ENCODE measurements at regions not wholly inside any gene's neighbourhood (a gene's known extent, or its start where the extent isn't known, plus 50 kb on each side); places are given as distances from the start of the nearest gene placed in this dataset.

DNA sequence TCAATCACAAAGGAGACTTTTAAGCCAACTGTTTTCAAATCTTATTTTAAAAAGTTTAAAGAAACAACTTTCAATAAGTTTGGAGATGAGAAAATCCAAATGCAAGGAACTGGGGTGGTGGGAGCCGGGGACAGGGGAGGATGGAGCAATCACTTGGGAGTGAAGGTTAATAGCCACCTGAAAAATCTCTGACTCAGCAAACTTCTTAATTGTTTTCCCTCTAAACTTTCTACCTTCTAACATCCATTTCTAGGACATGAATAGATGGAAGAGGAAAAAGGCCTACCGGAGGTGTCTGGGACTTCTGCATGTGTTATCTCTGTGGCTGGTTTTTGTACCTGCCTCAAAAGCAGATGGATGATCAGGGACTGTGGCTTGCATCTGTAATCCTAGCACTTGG is 360.6 kb downstream of the OSTF1 start:
- TF ChIP-seq SMC3 (IDR thresholded peaks at IDR 0.05; ENCODE audit: low read depth, low read length) (no peak), RFX5 (IDR thresholded peaks at IDR 0.05; ENCODE audit: low read depth, low read length) (no peak), POLR2A (IDR thresholded peaks at IDR 0.05; ENCODE audit: low read depth, low read length) (no peak), FOS (IDR thresholded peaks at IDR 0.05; ENCODE audit: low read depth, low read length) (no peak), CHD1 (IDR thresholded peaks at IDR 0.05; ENCODE audit: low read depth, low read length) (no peak), MAFK (IDR thresholded peaks at IDR 0.05; ENCODE audit: low read depth, low read length) (peak; percentile 72), CEBPB (IDR thresholded peaks at IDR 0.05; ENCODE audit: low read depth, low read length) (no peak), RAD21 (IDR thresholded peaks at IDR 0.05; ENCODE audit: low read length) (no peak), MAZ (IDR thresholded peaks at IDR 0.05; ENCODE audit: borderline replicate concordance, low read depth, low read length) (no peak), BHLHE40 (IDR thresholded peaks at IDR 0.05; ENCODE audit: low read depth, low read length) (no peak), RCOR1 (IDR thresholded peaks at IDR 0.05; ENCODE audit: insufficient replicate concordance, low read length) (no peak)
- TF ChIP-seq, protein P1, sequence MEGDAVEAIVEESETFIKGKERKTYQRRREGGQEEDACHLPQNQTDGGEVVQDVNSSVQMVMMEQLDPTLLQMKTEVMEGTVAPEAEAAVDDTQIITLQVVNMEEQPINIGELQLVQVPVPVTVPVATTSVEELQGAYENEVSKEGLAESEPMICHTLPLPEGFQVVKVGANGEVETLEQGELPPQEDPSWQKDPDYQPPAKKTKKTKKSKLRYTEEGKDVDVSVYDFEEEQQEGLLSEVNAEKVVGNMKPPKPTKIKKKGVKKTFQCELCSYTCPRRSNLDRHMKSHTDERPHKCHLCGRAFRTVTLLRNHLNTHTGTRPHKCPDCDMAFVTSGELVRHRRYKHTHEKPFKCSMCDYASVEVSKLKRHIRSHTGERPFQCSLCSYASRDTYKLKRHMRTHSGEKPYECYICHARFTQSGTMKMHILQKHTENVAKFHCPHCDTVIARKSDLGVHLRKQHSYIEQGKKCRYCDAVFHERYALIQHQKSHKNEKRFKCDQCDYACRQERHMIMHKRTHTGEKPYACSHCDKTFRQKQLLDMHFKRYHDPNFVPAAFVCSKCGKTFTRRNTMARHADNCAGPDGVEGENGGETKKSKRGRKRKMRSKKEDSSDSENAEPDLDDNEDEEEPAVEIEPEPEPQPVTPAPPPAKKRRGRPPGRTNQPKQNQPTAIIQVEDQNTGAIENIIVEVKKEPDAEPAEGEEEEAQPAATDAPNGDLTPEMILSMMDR (conservative IDR thresholded peaks at IDR 0.05; ENCODE audit: low read depth, low read length): no peak
- TF ChIP-seq, protein P2, sequence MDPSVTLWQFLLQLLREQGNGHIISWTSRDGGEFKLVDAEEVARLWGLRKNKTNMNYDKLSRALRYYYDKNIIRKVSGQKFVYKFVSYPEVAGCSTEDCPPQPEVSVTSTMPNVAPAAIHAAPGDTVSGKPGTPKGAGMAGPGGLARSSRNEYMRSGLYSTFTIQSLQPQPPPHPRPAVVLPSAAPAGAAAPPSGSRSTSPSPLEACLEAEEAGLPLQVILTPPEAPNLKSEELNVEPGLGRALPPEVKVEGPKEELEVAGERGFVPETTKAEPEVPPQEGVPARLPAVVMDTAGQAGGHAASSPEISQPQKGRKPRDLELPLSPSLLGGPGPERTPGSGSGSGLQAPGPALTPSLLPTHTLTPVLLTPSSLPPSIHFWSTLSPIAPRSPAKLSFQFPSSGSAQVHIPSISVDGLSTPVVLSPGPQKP (IDR thresholded peaks at IDR 0.05; ENCODE audit: borderline replicate concordance, low read depth, low read length): no peak
- TF ChIP-seq, protein P3, sequence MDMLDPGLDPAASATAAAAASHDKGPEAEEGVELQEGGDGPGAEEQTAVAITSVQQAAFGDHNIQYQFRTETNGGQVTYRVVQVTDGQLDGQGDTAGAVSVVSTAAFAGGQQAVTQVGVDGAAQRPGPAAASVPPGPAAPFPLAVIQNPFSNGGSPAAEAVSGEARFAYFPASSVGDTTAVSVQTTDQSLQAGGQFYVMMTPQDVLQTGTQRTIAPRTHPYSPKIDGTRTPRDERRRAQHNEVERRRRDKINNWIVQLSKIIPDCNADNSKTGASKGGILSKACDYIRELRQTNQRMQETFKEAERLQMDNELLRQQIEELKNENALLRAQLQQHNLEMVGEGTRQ (IDR thresholded peaks at IDR 0.05; ENCODE audit: low read depth, low read length): no peak
